HEK293 (cell line): ENCODE measurements at regions not wholly inside any gene's neighbourhood (a gene's known extent, or its start where the extent isn't known, plus 50 kb on each side); places are given as distances from the start of the nearest gene placed in this dataset.

Experiments
- KLF17 ChIP-seq: fragments of 450-650 bp; formaldehyde crosslinking; IDR thresholded peaks from 2 replicates; pipeline ENCODE4 v1.5.1; 2016; ENCODE audit warnings: missing biosample characterization, missing genetic modification characterization
- PRDM4 ChIP-seq: fragments of 450-650 bp; formaldehyde crosslinking; IDR thresholded peaks from 2 replicates; pipeline ENCODE4 v1.5.1; 2017; ENCODE audit warnings: missing biosample characterization, missing genetic modification characterization
- SETDB1 ChIP-seq: IDR thresholded peaks from one replicate; pipeline ENCODE4 v1.6.1; 2017; ENCODE audit warnings: mild to moderate bottlenecking, low read length, moderate library complexity, mixed read lengths; ENCODE audit not compliant: insufficient read length
- ZBTB7A ChIP-seq: fragments of 450-650 bp; formaldehyde crosslinking; IDR thresholded peaks from 2 replicates; pipeline ENCODE4 v1.5.1; 2016; ENCODE audit warnings: low read depth, missing biosample characterization, missing genetic modification characterization
- ZFP37 ChIP-seq: fragments of 450-650 bp; formaldehyde crosslinking; IDR thresholded peaks from 2 replicates; pipeline ENCODE4 v1.5.1; 2016; ENCODE audit warnings: missing biosample characterization, missing genetic modification characterization
- ZNF302 ChIP-seq: fragments of 450-650 bp; formaldehyde crosslinking; IDR thresholded peaks from 2 replicates; pipeline ENCODE4 v1.5.1; 2016; ENCODE audit warnings: missing biosample characterization, missing genetic modification characterization, low read depth
- ZNF530 ChIP-seq: fragments of 450-650 bp; formaldehyde crosslinking; IDR thresholded peaks from 2 replicates; pipeline ENCODE4 v1.5.1; 2016; ENCODE audit warnings: low read depth, missing biosample characterization, missing genetic modification characterization
- ZNF639 ChIP-seq: fragments of 450-650 bp; formaldehyde crosslinking; IDR thresholded peaks from 2 replicates; pipeline ENCODE4 v1.5.1; 2016; ENCODE audit warnings: missing biosample characterization, missing genetic modification characterization
- ZNF707 ChIP-seq: fragments of 450-650 bp; formaldehyde crosslinking; IDR thresholded peaks from 2 replicates; pipeline ENCODE4 v1.5.1; 2016; ENCODE audit warnings: missing biosample characterization, missing genetic modification characterization
- ZNF747 ChIP-seq: fragments of 450-650 bp; formaldehyde crosslinking; IDR thresholded peaks from 2 replicates; pipeline ENCODE4 v1.5.1; 2016; ENCODE audit warnings: missing biosample characterization, missing genetic modification characterization
- ZNF768 ChIP-seq: fragments of 450-650 bp; formaldehyde crosslinking; IDR thresholded peaks from 2 replicates; pipeline ENCODE4 v1.5.1; 2018; ENCODE audit warnings: missing biosample characterization, mild to moderate bottlenecking, missing genetic modification characterization
- TF ChIP-seq, protein P1 (sequence below): fragments of 450-650 bp; formaldehyde crosslinking; IDR thresholded peaks from 2 replicates; pipeline ENCODE4 v1.5.1; 2016; ENCODE audit warnings: missing biosample characterization, missing genetic modification characterization
- TF ChIP-seq, protein P2 (sequence below): fragments of 450-650 bp; formaldehyde crosslinking; IDR thresholded peaks from 2 replicates; pipeline ENCODE4 v1.5.1; 2016; ENCODE audit warnings: missing biosample characterization, missing genetic modification characterization
- TF ChIP-seq, protein P3 (sequence below): fragments of 450-650 bp; IDR thresholded peaks from 2 replicates; pipeline ENCODE4 v1.5.1; 2018; ENCODE audit warnings: missing biosample characterization, mild to moderate bottlenecking, missing genetic modification characterization

- TF ChIP-seq ZNF768 (tag by site-specific recombination) (no peak), ZNF707 (tag by site-specific recombination) (no peak), PRDM4 (no peak), KLF17 (no peak), SETDB1 (no peak), ZFP37 (tag by site-specific recombination) (no peak), ZNF530 (no peak), ZBTB7A (no peak), ZNF639 (tag by site-specific recombination) (no peak), ZNF302 (tag by site-specific recombination) (no peak), ZNF747 (tag by site-specific recombination) (no peak)
- TF ChIP-seq, protein P1, sequence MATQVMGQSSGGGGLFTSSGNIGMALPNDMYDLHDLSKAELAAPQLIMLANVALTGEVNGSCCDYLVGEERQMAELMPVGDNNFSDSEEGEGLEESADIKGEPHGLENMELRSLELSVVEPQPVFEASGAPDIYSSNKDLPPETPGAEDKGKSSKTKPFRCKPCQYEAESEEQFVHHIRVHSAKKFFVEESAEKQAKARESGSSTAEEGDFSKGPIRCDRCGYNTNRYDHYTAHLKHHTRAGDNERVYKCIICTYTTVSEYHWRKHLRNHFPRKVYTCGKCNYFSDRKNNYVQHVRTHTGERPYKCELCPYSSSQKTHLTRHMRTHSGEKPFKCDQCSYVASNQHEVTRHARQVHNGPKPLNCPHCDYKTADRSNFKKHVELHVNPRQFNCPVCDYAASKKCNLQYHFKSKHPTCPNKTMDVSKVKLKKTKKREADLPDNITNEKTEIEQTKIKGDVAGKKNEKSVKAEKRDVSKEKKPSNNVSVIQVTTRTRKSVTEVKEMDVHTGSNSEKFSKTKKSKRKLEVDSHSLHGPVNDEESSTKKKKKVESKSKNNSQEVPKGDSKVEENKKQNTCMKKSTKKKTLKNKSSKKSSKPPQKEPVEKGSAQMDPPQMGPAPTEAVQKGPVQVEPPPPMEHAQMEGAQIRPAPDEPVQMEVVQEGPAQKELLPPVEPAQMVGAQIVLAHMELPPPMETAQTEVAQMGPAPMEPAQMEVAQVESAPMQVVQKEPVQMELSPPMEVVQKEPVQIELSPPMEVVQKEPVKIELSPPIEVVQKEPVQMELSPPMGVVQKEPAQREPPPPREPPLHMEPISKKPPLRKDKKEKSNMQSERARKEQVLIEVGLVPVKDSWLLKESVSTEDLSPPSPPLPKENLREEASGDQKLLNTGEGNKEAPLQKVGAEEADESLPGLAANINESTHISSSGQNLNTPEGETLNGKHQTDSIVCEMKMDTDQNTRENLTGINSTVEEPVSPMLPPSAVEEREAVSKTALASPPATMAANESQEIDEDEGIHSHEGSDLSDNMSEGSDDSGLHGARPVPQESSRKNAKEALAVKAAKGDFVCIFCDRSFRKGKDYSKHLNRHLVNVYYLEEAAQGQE (tag by site-specific recombination) = no peak
- TF ChIP-seq, protein P2, sequence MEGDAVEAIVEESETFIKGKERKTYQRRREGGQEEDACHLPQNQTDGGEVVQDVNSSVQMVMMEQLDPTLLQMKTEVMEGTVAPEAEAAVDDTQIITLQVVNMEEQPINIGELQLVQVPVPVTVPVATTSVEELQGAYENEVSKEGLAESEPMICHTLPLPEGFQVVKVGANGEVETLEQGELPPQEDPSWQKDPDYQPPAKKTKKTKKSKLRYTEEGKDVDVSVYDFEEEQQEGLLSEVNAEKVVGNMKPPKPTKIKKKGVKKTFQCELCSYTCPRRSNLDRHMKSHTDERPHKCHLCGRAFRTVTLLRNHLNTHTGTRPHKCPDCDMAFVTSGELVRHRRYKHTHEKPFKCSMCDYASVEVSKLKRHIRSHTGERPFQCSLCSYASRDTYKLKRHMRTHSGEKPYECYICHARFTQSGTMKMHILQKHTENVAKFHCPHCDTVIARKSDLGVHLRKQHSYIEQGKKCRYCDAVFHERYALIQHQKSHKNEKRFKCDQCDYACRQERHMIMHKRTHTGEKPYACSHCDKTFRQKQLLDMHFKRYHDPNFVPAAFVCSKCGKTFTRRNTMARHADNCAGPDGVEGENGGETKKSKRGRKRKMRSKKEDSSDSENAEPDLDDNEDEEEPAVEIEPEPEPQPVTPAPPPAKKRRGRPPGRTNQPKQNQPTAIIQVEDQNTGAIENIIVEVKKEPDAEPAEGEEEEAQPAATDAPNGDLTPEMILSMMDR (tag by site-specific recombination) = peak; percentile 26; the same call in 1 of the 2 replicates
- TF ChIP-seq, protein P3, sequence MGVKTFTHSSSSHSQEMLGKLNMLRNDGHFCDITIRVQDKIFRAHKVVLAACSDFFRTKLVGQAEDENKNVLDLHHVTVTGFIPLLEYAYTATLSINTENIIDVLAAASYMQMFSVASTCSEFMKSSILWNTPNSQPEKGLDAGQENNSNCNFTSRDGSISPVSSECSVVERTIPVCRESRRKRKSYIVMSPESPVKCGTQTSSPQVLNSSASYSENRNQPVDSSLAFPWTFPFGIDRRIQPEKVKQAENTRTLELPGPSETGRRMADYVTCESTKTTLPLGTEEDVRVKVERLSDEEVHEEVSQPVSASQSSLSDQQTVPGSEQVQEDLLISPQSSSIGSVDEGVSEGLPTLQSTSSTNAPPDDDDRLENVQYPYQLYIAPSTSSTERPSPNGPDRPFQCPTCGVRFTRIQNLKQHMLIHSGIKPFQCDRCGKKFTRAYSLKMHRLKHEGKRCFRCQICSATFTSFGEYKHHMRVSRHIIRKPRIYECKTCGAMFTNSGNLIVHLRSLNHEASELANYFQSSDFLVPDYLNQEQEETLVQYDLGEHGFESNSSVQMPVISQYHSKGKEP (tag by site-specific recombination) = no peak
These were observed 50.2 kb upstream of the LRP1B start for GRCh38 chr2:142180820-142181533.
